Tibial artery (tissue), 4 donors: ENCODE measurements at regions not wholly inside any gene's neighbourhood (a gene's known extent, or its start where the extent isn't known, plus 50 kb on each side); places are given as distances from the start of the nearest gene placed in this dataset.
"Not testable (repeated sequence)": the region's sequence is repeated elsewhere in the genome, so short reads cannot be mapped to it uniquely, and the experiment has no call there.

Source experiments
- DNase-seq, 2 donors: peaks; one replicate each; pipeline ENCODE4 v3.0.0-alpha.2; 2019
- H3K27ac ChIP-seq, 2 donors: fragments of 200-600 bp; sonication (generic) in 1 of 2; 1 replicate in 1 of 2; 2 replicates in 1 of 2; pipeline ENCODE4 v1.5.1; 2018 to 2019; ENCODE audit warnings: mild to moderate bottlenecking in 1 of 2
- H3K27me3 ChIP-seq, 2 donors: fragments of 200-600 bp; sonication (generic) in 1 of 2; one replicate each; pipeline versions ENCODE4 v1.5.1 to v1.6.0; 2016 to 2019
- H3K36me3 ChIP-seq, 3 donors: fragments of 200-600 bp; sonication (generic) in 2 of 3; one replicate each; pipeline ENCODE4 v1.5.1; 2016 to 2019; ENCODE audit warnings: mild to moderate bottlenecking in 2 of 3
- H3K4me1 ChIP-seq, 4 donors: fragments of 200-600 bp; sonication (generic) in 2 of 4; 1 replicate in 3 of 4; 2 replicates in 1 of 4; pipeline ENCODE4 v1.5.1; 2016 to 2019
- H3K4me3 ChIP-seq, 2 donors: fragments of 200-600 bp; sonication (generic) in 1 of 2; 1 replicate in 1 of 2; 2 replicates in 1 of 2; pipeline ENCODE4 v1.5.1; 2018 to 2019; ENCODE audit warnings: mild to moderate bottlenecking in 2 of 2
- H3K9me3 ChIP-seq, 3 donors: fragments of 200-600 bp; sonication (generic) in 1 of 3; one replicate each; pipeline ENCODE4 v1.5.1; 2016 to 2019
- CTCF ChIP-seq, 2 experiments: fragments of 200-600 bp in 1 of 2; fragments of 450-650 bp in 1 of 2; IDR thresholded peaks; one replicate each; pipeline ENCODE4 v1.5.1; 2017 to 2019; ENCODE audit warnings: antibody characterized with exemption in 2 of 2, mild to moderate bottlenecking in 1 of 2, moderate library complexity in 1 of 2
- intact Hi-C: fragments of 100-400 bp; cut with DNase I; formaldehyde crosslinking; loops from one replicate; pipeline ENCODE4 v1.15.0; 2023; ENCODE audit warnings: low total_unique reads

GRCh38 chr12:96121271-96121711, 72.9 kb upstream of the ELK3 start:
- Histone ChIP-seq H3K4me1 (no peaks in the 10 kb centered on the region), H3K27me3 (peaks cover 0 to 3% of the 10 kb centered on the region in 2 donors), H3K27ac (no peak overlapping the region), H3K36me3 (no peaks in the 10 kb centered on the region), H3K4me3 (no peak overlapping the region), H3K9me3 (no peaks in the 10 kb centered on the region)
- intact Hi-C loops, result no loop called here
- no peak for TF ChIP-seq CTCF (IDR thresholded peaks at IDR 0.05)
- no peak for DNase-seq

- H3K4me1 ChIP-seq, H3K4me3 ChIP-seq, H3K27ac ChIP-seq, DNase-seq, intact Hi-C loops, H3K9me3 ChIP-seq, H3K27me3 ChIP-seq, H3K36me3 ChIP-seq: not testable (repeated sequence)
These were observed 65.9 kb upstream of the ELK3 start for GRCh38 chr12:96128292-96128691.

GRCh38 chr12:96130396-96131059, 63.6 kb upstream of the ELK3 start:
- Histone ChIP-seq H3K9me3 (no peaks in the 10 kb centered on the region), H3K4me3 (no peak overlapping the region), H3K27me3 (no peaks in the 10 kb centered on the region), H3K36me3 (no peaks in the 10 kb centered on the region), H3K27ac (no peak overlapping the region), H3K4me1 (peaks cover 0 to 1% (median 0%) of the 10 kb centered on the region in 4 donors)
- no peak for TF ChIP-seq CTCF (IDR thresholded peaks at IDR 0.05)
- DNase-seq, result no peak
- intact Hi-C loops, result no loop called here

DNA sequence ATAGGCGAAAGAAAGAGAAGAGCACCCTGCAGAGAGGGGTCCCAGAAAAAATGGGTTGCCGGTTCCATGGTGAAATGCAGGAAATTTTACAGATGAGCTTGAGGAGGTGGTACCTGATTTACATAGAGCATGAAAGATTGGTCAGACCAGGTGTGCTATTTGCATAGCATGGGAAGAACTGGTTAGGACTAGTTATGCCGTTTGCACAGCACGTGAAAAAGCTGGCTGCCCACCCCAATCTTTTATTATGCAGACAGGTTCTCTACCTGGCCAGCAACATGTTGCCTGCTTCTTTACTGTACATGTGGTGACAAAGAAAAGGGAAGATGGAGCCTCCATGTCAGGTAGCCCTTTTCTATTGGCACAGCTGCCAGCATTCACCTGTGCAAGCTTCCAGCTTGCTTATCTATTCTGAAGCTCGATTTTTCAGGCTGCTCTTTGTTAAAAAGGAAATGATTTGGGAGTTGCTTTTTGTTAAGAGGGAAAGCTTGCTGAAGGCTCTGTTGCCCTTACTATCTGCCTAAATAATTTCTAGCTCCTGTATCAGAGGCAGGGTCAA, 62.9 kb upstream of the ELK3 start:
- TF ChIP-seq CTCF (IDR thresholded peaks at IDR 0.05), result no peak
- H3K4me3 ChIP-seq, result no peak overlapping the region
- no peak for DNase-seq
- H3K9me3 ChIP-seq, result no peaks in the 10 kb centered on the region
- intact Hi-C loops, result no loop called here
- H3K27ac ChIP-seq, result no peak overlapping the region
- no peaks in the 10 kb centered on the region for H3K36me3 ChIP-seq
- no peaks in the 10 kb centered on the region for H3K27me3 ChIP-seq
- H3K4me1 ChIP-seq, result peaks cover 0 to 9% (median 4%) of the 10 kb centered on the region in 4 donors

GRCh38 chr12:96132819-96133218, 61.4 kb upstream of the ELK3 start:
- TF ChIP-seq CTCF (IDR thresholded peaks at IDR 0.05), result no peak
- H3K4me3 ChIP-seq, result no peak overlapping the region
- intact Hi-C loops, result no loop called here

GRCh38 chr12:96134200-96134599, 60.0 kb upstream of the ELK3 start:
- H3K27me3 ChIP-seq, result no peaks in the 10 kb centered on the region

More at GRCh38 chr12:96132819-96133218, 61.4 kb upstream of the ELK3 start:
- no peak for DNase-seq
- Histone ChIP-seq H3K27me3 (no peaks in the 10 kb centered on the region), H3K4me1 (peaks cover 0 to 13% (median 7%) of the 10 kb centered on the region in 4 donors), H3K27ac (no peak overlapping the region), H3K9me3 (no peaks in the 10 kb centered on the region), H3K36me3 (no peaks in the 10 kb centered on the region)

More at GRCh38 chr12:96134200-96134599, 60.0 kb upstream of the ELK3 start:
- Histone ChIP-seq H3K4me1 (peaks cover 0 to 13% (median 7%) of the 10 kb centered on the region in 4 donors), H3K36me3 (no peaks in the 10 kb centered on the region), H3K9me3 (no peaks in the 10 kb centered on the region), H3K4me3 (no peak overlapping the region), H3K27ac (no peak overlapping the region)
- TF ChIP-seq CTCF (IDR thresholded peaks at IDR 0.05), result no peak
- DNase-seq, result no peak
- intact Hi-C loops, result no loop called here
